Upper lobe of left lung (tissue), 6 donors: ENCODE measurements at regions not wholly inside any gene's neighbourhood (a gene's known extent, or its start where the extent isn't known, plus 50 kb on each side); places are given as distances from the start of the nearest gene placed in this dataset.

Experiments used
- ATAC-seq, 2 donors: fragments of 200-7000 bp; cut with Tn5 transposase; one replicate each; pipeline ENCODE4 v1.9.1; 2022; ENCODE audit warnings: mild to moderate bottlenecking in 2 of 2, moderate library complexity in 2 of 2; ENCODE audit not compliant: low FRiP score in 2 of 2
- DNase-seq, 2 donors: peaks; one replicate each; pipeline ENCODE4 v3.0.0-alpha.2; 2019 to 2020
- H3K27ac ChIP-seq, 4 donors: fragments of 200-600 bp; sonication (generic); one replicate each; pipeline ENCODE4 v1.5.1; 2016 to 2019
- H3K27me3 ChIP-seq, 4 donors: fragments of 200-600 bp; sonication (generic); one replicate each; pipeline ENCODE4 v1.5.1; 2017 to 2019
- H3K36me3 ChIP-seq, 4 donors: fragments of 200-600 bp; sonication (generic); one replicate each; pipeline ENCODE4 v1.5.1; 2016 to 2019
- H3K4me1 ChIP-seq, 4 donors: fragments of 200-600 bp; sonication (generic); one replicate each; pipeline ENCODE4 v1.5.1; 2018 to 2019
- H3K4me3 ChIP-seq, 4 donors: fragments of 200-600 bp; sonication (generic); one replicate each; pipeline ENCODE4 v1.5.1; 2017 to 2019; ENCODE audit warnings: mild to moderate bottlenecking in 2 of 4, moderate library complexity in 1 of 4
- H3K9me3 ChIP-seq, 4 donors: fragments of 200-600 bp; sonication (generic); one replicate each; pipeline ENCODE4 v1.5.1; 2018 to 2019
- CTCF ChIP-seq, 6 experiments: fragments of 450-650 bp in 4 of 6; fragments of 200-600 bp in 2 of 6; sonication (generic) in 2 of 6; IDR thresholded peaks; one replicate each; pipeline ENCODE4 v1.5.1; 2016 to 2019; ENCODE audit warnings: antibody characterized with exemption in 6 of 6
- EP300 ChIP-seq, 4 donors: sonication (generic); formaldehyde crosslinking; IDR thresholded peaks; one replicate each; pipeline ENCODE4 v1.5.1; 2017; ENCODE audit warnings: antibody characterized with exemption in 4 of 4, control low read depth in 2 of 4
- POLR2A ChIP-seq, 4 donors: fragments of 450-650 bp; IDR thresholded peaks; one replicate each; pipeline ENCODE4 v1.5.1; 2016 to 2017; ENCODE audit warnings: antibody characterized with exemption in 4 of 4, mild to moderate bottlenecking in 2 of 4
- POLR2AphosphoS5 ChIP-seq, 2 donors: sonication (generic); formaldehyde crosslinking; IDR thresholded peaks; one replicate each; pipeline ENCODE4 v1.5.1; 2017; ENCODE audit warnings: antibody characterized with exemption in 2 of 2
- WGBS, 2 donors: methylation state at CpG; one replicate each; pipeline ENCODE4 v1.1.5; 2017 to 2018; 5-methylcytosine and 5-hydroxymethylcytosine counted together
- donor health status: DM: no; HTN: no; CAD: no; lungs with moderate emphysema.
- donor health status: DM: no; HTN: yes; CAD: no; lungs with severe emphysema.

GRCh38 chr16:85250609-85251223 is 138.4 kb upstream of the CIBAR2 start:
- no peaks in the 10 kb centered on the region for H3K27me3 ChIP-seq
- H3K4me1 ChIP-seq: peaks cover 0 to 11% (median 2%) of the 10 kb centered on the region in 4 donors
- ATAC-seq (no peak), DNase-seq (no peak)
- no peaks in the 10 kb centered on the region for H3K36me3 ChIP-seq
- no peak overlapping the region for H3K4me3 ChIP-seq
- no peaks in the 10 kb centered on the region for H3K9me3 ChIP-seq
- no peak for TF ChIP-seq POLR2A (IDR thresholded peaks at IDR 0.05)
- TF ChIP-seq EP300 (IDR thresholded peaks at IDR 0.05): no peak
- no peak for TF ChIP-seq POLR2AphosphoS5 (IDR thresholded peaks at IDR 0.05)
- TF ChIP-seq CTCF (IDR thresholded peaks at IDR 0.05): no peak
- 92 to 93% methylated on average over 14 of the region's 14 CpGs for WGBS, 2 donors
- no peak overlapping the region for H3K27ac ChIP-seq

- ATAC-seq (no peak), DNase-seq (no peak)
- TF ChIP-seq POLR2A (IDR thresholded peaks at IDR 0.05): no peak
- no peak for TF ChIP-seq POLR2AphosphoS5 (IDR thresholded peaks at IDR 0.05)
- TF ChIP-seq CTCF (IDR thresholded peaks at IDR 0.05): no peak
- TF ChIP-seq EP300 (IDR thresholded peaks at IDR 0.05): no peak
- WGBS, 2 donors: 86 to 92% methylated on average over 8 to 21 of the region's 21 CpGs
- Histone ChIP-seq H3K27ac (no peak overlapping the region), H3K9me3 (no peaks in the 10 kb centered on the region), H3K4me3 (no peak overlapping the region), H3K36me3 (no peaks in the 10 kb centered on the region), H3K27me3 (no peaks in the 10 kb centered on the region), H3K4me1 (peaks cover 0 to 9% (median 2%) of the 10 kb centered on the region in 4 donors)
Measured at GRCh38 chr16:85251225-85251760, 139.0 kb upstream of the CIBAR2 start.

- 86 to 92% methylated on average over 10 to 14 of the region's 14 CpGs for WGBS, 2 donors
- H3K27me3 ChIP-seq: no peaks in the 10 kb centered on the region
- ATAC-seq: no peak
- no peaks in the 10 kb centered on the region for H3K36me3 ChIP-seq
- no peak overlapping the region for H3K4me3 ChIP-seq
- peaks cover 0 to 9% (median 2%) of the 10 kb centered on the region in 4 donors for H3K4me1 ChIP-seq
- no peaks in the 10 kb centered on the region for H3K9me3 ChIP-seq
- DNase-seq: no peak
- no peak for TF ChIP-seq POLR2A (IDR thresholded peaks at IDR 0.05)
- no peak for TF ChIP-seq POLR2AphosphoS5 (IDR thresholded peaks at IDR 0.05)
- no peak for TF ChIP-seq CTCF (IDR thresholded peaks at IDR 0.05)
- TF ChIP-seq EP300 (IDR thresholded peaks at IDR 0.05): no peak
- H3K27ac ChIP-seq: no peak overlapping the region
Measured at GRCh38 chr16:85252014-85252413, 139.7 kb upstream of the CIBAR2 start.

GRCh38 chr16:85252461-85252860 is 140.2 kb upstream of the CIBAR2 start:
- Histone ChIP-seq H3K4me1 (peaks cover 0 to 9% (median 2%) of the 10 kb centered on the region in 4 donors), H3K9me3 (no peaks in the 10 kb centered on the region), H3K27me3 (no peaks in the 10 kb centered on the region), H3K4me3 (no peak overlapping the region), H3K27ac (no peak overlapping the region), H3K36me3 (no peaks in the 10 kb centered on the region)
- no peak for TF ChIP-seq POLR2A (IDR thresholded peaks at IDR 0.05)
- no peak for TF ChIP-seq EP300 (IDR thresholded peaks at IDR 0.05)
- TF ChIP-seq CTCF (IDR thresholded peaks at IDR 0.05): no peak
- TF ChIP-seq POLR2AphosphoS5 (IDR thresholded peaks at IDR 0.05): no peak
- 79% methylated on average over 9 of the region's 9 CpGs; no CpG with 5 or more reads in 1 of the 2 donors for WGBS, 2 donors
- ATAC-seq: no peak
- DNase-seq: no peak
